CD14-positive monocyte (primary cell): ENCODE measurements at regions not wholly inside any gene's neighbourhood (a gene's known extent, or its start where the extent isn't known, plus 50 kb on each side); places are given as distances from the start of the nearest gene placed in this dataset.

Source experiments
- DNase-seq, 3 donors: peaks; one replicate each; pipeline ENCODE4 v3.0.0-alpha.2; 2011 to 2022
- H2AFZ ChIP-seq: 2 replicates; pipeline ENCODE4 v1.6.0; 2012; ENCODE audit warnings: mild to moderate bottlenecking, low read depth, low read length, inconsistent platforms; ENCODE audit not compliant: insufficient read depth, poor library complexity, severe bottlenecking
- H3K27ac ChIP-seq, 2 donors: 1 replicate in 1 of 2; 2 replicates in 1 of 2; pipeline ENCODE4 v1.5.1; 2012 to 2013; ENCODE audit warnings: low read length in 2 of 2, control low read depth in 1 of 2, inconsistent platforms in 1 of 2, low read depth in 1 of 2, mild to moderate bottlenecking in 1 of 2
- H3K27me3 ChIP-seq, 2 donors: one replicate each; pipeline versions ENCODE4 v1.6.0 to v1.6.1; 2011 to 2013; ENCODE audit warnings: low read length in 2 of 2; ENCODE audit not compliant: control insufficient read depth in 2 of 2, insufficient read depth in 2 of 2
- H3K36me3 ChIP-seq, 2 donors: replicated peaks in 1 of 2; 1 replicate in 1 of 2; 2 replicates in 1 of 2; pipeline versions ENCODE4 v1.5.1 to v1.6.1; 2012 to 2013; ENCODE audit warnings: low read length in 2 of 2, control low read depth in 1 of 2, inconsistent platforms in 1 of 2, mild to moderate bottlenecking in 1 of 2; ENCODE audit not compliant: insufficient read depth in 2 of 2, control insufficient read depth in 1 of 2
- H3K4me1 ChIP-seq, 2 donors: 1 replicate in 1 of 2; 2 replicates in 1 of 2; pipeline versions ENCODE4 v1.5.1 to v1.6.1; 2012 to 2013; ENCODE audit warnings: low read length in 2 of 2, control low read depth in 1 of 2, inconsistent platforms in 1 of 2, mild to moderate bottlenecking in 1 of 2, moderate library complexity in 1 of 2; ENCODE audit not compliant: insufficient read depth in 2 of 2, control insufficient read depth in 1 of 2
- H3K4me2 ChIP-seq: replicated peaks from 2 replicates; pipeline ENCODE3; 2012; ENCODE audit warnings: low read length, moderate library complexity, mild to moderate bottlenecking; ENCODE audit not compliant: poor library complexity, severe bottlenecking; ENCODE audit errors: extremely low read depth
- H3K4me3 ChIP-seq, 3 experiments: fragments of 200-600 bp in 1 of 3; sonication (generic) in 1 of 3; replicated peaks in 1 of 3; 1 replicate in 2 of 3; 2 replicates in 1 of 3; pipeline ENCODE4 v1.5.1; 2011 to 2013; ENCODE audit warnings: low read length in 3 of 3, mild to moderate bottlenecking in 3 of 3, control low read depth in 2 of 3, low read depth in 2 of 3, inconsistent platforms in 1 of 3, moderate library complexity in 1 of 3
- H3K79me2 ChIP-seq: 2 replicates; pipeline ENCODE4 v1.6.0; 2012; ENCODE audit warnings: mild to moderate bottlenecking, control low read depth, inconsistent platforms, low read length, moderate library complexity; ENCODE audit not compliant: insufficient read depth
- H3K9ac ChIP-seq: 2 replicates; pipeline ENCODE4 v1.6.0; 2017; ENCODE audit warnings: low read length, mild to moderate bottlenecking; ENCODE audit not compliant: insufficient read depth, poor library complexity, severe bottlenecking
- H3K9me3 ChIP-seq, 2 donors: replicated peaks in 1 of 2; 1 replicate in 1 of 2; 2 replicates in 1 of 2; pipeline versions ENCODE4 v1.5.1 to v1.6.1; 2012 to 2013; ENCODE audit warnings: low read length in 2 of 2, control low read depth in 1 of 2; ENCODE audit not compliant: control insufficient read depth in 1 of 2, insufficient read depth in 1 of 2
- H4K20me1 ChIP-seq: 2 replicates; pipeline ENCODE4 v1.6.0; 2012; ENCODE audit warnings: mild to moderate bottlenecking, low read length, control low read depth, moderate library complexity; ENCODE audit not compliant: insufficient read depth
- H3K27ac Mint-ChIP-seq, 7 donors: one replicate each; pipeline ENCODE4 v1.8.0; 2020; ENCODE audit warnings: mild to moderate bottlenecking in 7 of 7, mixed read lengths in 7 of 7, moderate library complexity in 6 of 7, inconsistent platforms in 2 of 7
- H3K27me3 Mint-ChIP-seq, 3 donors: one replicate each; pipeline ENCODE4 v1.8.0; 2021 to 2022; ENCODE audit warnings: low read depth in 3 of 3, mild to moderate bottlenecking in 3 of 3, mixed read lengths in 3 of 3, moderate library complexity in 3 of 3, inconsistent platforms in 1 of 3
- H3K36me3 Mint-ChIP-seq, 2 donors: one replicate each; pipeline ENCODE4 v1.8.0; 2020; ENCODE audit warnings: mixed read lengths in 2 of 2, inconsistent platforms in 1 of 2, mild to moderate bottlenecking in 1 of 2
- H3K4me1 Mint-ChIP-seq: one replicate; pipeline ENCODE4 v1.8.0; 2020; ENCODE audit warnings: mild to moderate bottlenecking, mixed read lengths
- H3K4me3 Mint-ChIP-seq, 2 donors: one replicate each; pipeline ENCODE4 v1.8.0; 2020; ENCODE audit warnings: mild to moderate bottlenecking in 2 of 2, mixed read lengths in 2 of 2, moderate library complexity in 1 of 2
- H3K9me3 Mint-ChIP-seq, 7 donors: one replicate each; pipeline ENCODE4 v1.8.0; 2020 to 2022; ENCODE audit warnings: mixed read lengths in 7 of 7, mild to moderate bottlenecking in 6 of 7, moderate library complexity in 6 of 7, inconsistent platforms in 2 of 7
- CTCF ChIP-seq: fragments of 200-600 bp; IDR thresholded peaks from one replicate; pipeline ENCODE4 v1.8.0; 2022; ENCODE audit warnings: antibody characterized with exemption, mild to moderate bottlenecking
- WGBS: methylation state at CpG from one replicate; pipeline ENCODE4 v1.1.5; 2013; ENCODE audit warnings: missing lambda C conversion rate; ENCODE audit not compliant: insufficient coverage; 5-methylcytosine and 5-hydroxymethylcytosine counted together
- intact Hi-C, 2 donors: fragments of 100-400 bp; cut with micrococcal nuclease; formaldehyde crosslinking; loops; one replicate each; pipeline versions ENCODE4 v1.15.0 to v1.15.1; 2023

- Histone ChIP-seq H4K20me1 (no peaks in the 10 kb centered on the region), H3K9me3 (no peaks in the 10 kb centered on the region), H3K4me1 (peaks cover 0 to 3% of the 10 kb centered on the region in 2 donors), H3K4me3 (no peak overlapping the region), H3K27ac (peak overlapping the region in 1 of 2 donors; percentile 23), H3K4me2 (peak overlapping the region; percentile 4), H3K27me3 (no peaks in the 10 kb centered on the region), H3K9ac (no peak overlapping the region), H3K79me2 (no peaks in the 10 kb centered on the region), H3K36me3 (no peaks in the 10 kb centered on the region), H2AFZ (peak overlapping the region; percentile 3)
- Mint-ChIP-seq H3K27me3 (no peaks in the 10 kb centered on the region), H3K9me3 (peaks cover 0 to 8% (median 2%) of the 10 kb centered on the region in 7 donors), H3K36me3 (no peaks in the 10 kb centered on the region), H3K4me1 (peaks cover 18% of the 10 kb centered on the region), H3K27ac (peak overlapping the region in 5 of 7 donors; percentile 24 to 88 (median 52)), H3K4me3 (peak overlapping the region in 1 of 2 donors; percentile 33)
- no peak for TF ChIP-seq CTCF
- no CpG with 5 or more reads among the region's 1 CpG for WGBS
- intact Hi-C loops = no loop called here
- DNase-seq = peak in 2 of 3 donors; percentile 2 to 10
Measured at GRCh38 chr1:191174298-191174697, 696.6 kb upstream of the BRINP3 start.

DNA sequence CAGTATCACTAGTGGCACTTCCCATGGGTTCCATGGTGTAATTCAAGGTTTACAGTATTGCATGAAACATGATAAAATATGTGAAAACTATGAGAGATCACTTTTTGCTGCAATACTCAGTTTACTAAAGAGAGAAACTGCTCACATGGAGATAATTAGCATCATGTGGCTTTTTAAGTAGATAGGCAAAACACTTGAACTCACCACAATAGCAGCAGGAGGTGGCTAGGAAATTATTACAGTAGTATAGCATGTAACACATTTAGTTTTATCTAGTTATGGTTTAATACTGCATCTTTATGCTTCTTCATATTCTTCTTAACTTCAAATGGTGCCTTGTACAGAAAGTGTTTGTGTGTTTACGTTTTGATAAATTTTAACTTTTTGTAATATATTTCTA, 698.5 kb upstream of the BRINP3 start:
- H3K4me1 ChIP-seq = peaks cover 0 to 3% of the 10 kb centered on the region in 2 donors
- H3K9me3 Mint-ChIP-seq = peaks cover 0 to 8% (median 2%) of the 10 kb centered on the region in 7 donors
- H2AFZ ChIP-seq = no peak overlapping the region
- TF ChIP-seq CTCF = no peak
- no peaks in the 10 kb centered on the region for H3K27me3 ChIP-seq
- peaks cover 18% of the 10 kb centered on the region for H3K4me1 Mint-ChIP-seq
- no peak overlapping the region for H3K9ac ChIP-seq
- H3K4me2 ChIP-seq = no peak overlapping the region
- no peak overlapping the region for H3K27ac ChIP-seq
- no peak for DNase-seq
- no peak overlapping the region for H3K27ac Mint-ChIP-seq
- H3K4me3 ChIP-seq = no peak overlapping the region
- intact Hi-C loops = no loop called here
- H4K20me1 ChIP-seq = no peaks in the 10 kb centered on the region
- no peaks in the 10 kb centered on the region for H3K36me3 ChIP-seq
- H3K79me2 ChIP-seq = no peaks in the 10 kb centered on the region
- no peaks in the 10 kb centered on the region for H3K9me3 ChIP-seq
- H3K27me3 Mint-ChIP-seq = no peaks in the 10 kb centered on the region
- H3K36me3 Mint-ChIP-seq = no peaks in the 10 kb centered on the region
- WGBS = no CpG with 5 or more reads among the region's 1 CpG
- H3K4me3 Mint-ChIP-seq = no peak overlapping the region
